SK-N-SH treated with all-trans-retinoic acid at 6 μM for 48 hours (cell line): ENCODE measurements at regions not wholly inside any gene's neighbourhood (a gene's known extent, or its start where the extent isn't known, plus 50 kb on each side); places are given as distances from the start of the nearest gene placed in this dataset.

ENCODE experiments used
- ATAC-seq: fragments of 200-7000 bp; cut with Tn5 transposase; 3 replicates; pipeline ENCODE4 v1.9.1; 2020; ENCODE audit warnings: mild to moderate bottlenecking, moderate library complexity
- BACH2 ChIP-seq: fragments of 250-450 bp; sonication (Bioruptor Pico); IDR thresholded peaks from 2 replicates; pipeline ENCODE4 v1.9.0; 2021; ENCODE audit warnings: mild to moderate bottlenecking, borderline replicate concordance
- CREB5 ChIP-seq: fragments of 250-450 bp; sonication (Bioruptor Pico); IDR thresholded peaks from 2 replicates; pipeline ENCODE4 v1.5.1; 2020; ENCODE audit warnings: low read depth, mild to moderate bottlenecking, moderate library complexity
- CSDC2 ChIP-seq: fragments of 250-450 bp; sonication (Bioruptor Pico); IDR thresholded peaks from 2 replicates; pipeline ENCODE4 v1.5.0; 2020; ENCODE audit warnings: mild to moderate bottlenecking, moderate library complexity
- CSRNP3 ChIP-seq: fragments of 250-450 bp; sonication (Bioruptor Pico); IDR thresholded peaks from 2 replicates; pipeline ENCODE4 v1.5.1; 2021; ENCODE audit warnings: mild to moderate bottlenecking, moderate library complexity
- ESRRG ChIP-seq: fragments of 250-450 bp; sonication (Bioruptor Pico); IDR thresholded peaks from 2 replicates; pipeline ENCODE4 v1.6.1; 2021; ENCODE audit warnings: mild to moderate bottlenecking
- GLIS3 ChIP-seq: fragments of 250-450 bp; sonication (Bioruptor Pico); IDR thresholded peaks from 2 replicates; pipeline ENCODE4 v1.5.0; 2020; ENCODE audit warnings: mild to moderate bottlenecking, moderate library complexity
- ISL1 ChIP-seq: fragments of 250-450 bp; sonication (Bioruptor Pico); IDR thresholded peaks from 2 replicates; pipeline ENCODE4 v2.1.2; 2022; ENCODE audit warnings: mild to moderate bottlenecking, moderate library complexity
- PATZ1 ChIP-seq: fragments of 250-450 bp; sonication (Bioruptor Pico); IDR thresholded peaks from 2 replicates; pipeline ENCODE4 v1.8.0; 2020; ENCODE audit warnings: mild to moderate bottlenecking, moderate library complexity, borderline replicate concordance
- POU6F1 ChIP-seq: fragments of 250-450 bp; sonication (Bioruptor Pico); IDR thresholded peaks from 2 replicates; pipeline ENCODE4 v1.8.0; 2021; ENCODE audit warnings: low read depth, mild to moderate bottlenecking, moderate library complexity, borderline replicate concordance
- PPARA ChIP-seq: fragments of 250-450 bp; sonication (Bioruptor Pico); IDR thresholded peaks from 2 replicates; pipeline ENCODE4 v1.5.0; 2020; ENCODE audit warnings: mild to moderate bottlenecking, borderline replicate concordance
- RARB ChIP-seq: fragments of 250-450 bp; sonication (Bioruptor Pico); IDR thresholded peaks from 2 replicates; pipeline ENCODE4 v1.8.0; 2021; ENCODE audit warnings: mild to moderate bottlenecking, moderate library complexity
- SNAI2 ChIP-seq: fragments of 250-450 bp; sonication (Bioruptor Pico); IDR thresholded peaks from 2 replicates; pipeline ENCODE4 v1.5.0; 2020; ENCODE audit warnings: mild to moderate bottlenecking, moderate library complexity
- TCF4 ChIP-seq: fragments of 250-450 bp; sonication (Bioruptor Pico); IDR thresholded peaks from 2 replicates; pipeline ENCODE4 v1.8.0; 2021; ENCODE audit warnings: mild to moderate bottlenecking, moderate library complexity, borderline replicate concordance
- TOX ChIP-seq: fragments of 250-450 bp; sonication (Bioruptor Pico); IDR thresholded peaks from 2 replicates; pipeline ENCODE4 v1.8.0; 2021; ENCODE audit warnings: mild to moderate bottlenecking, moderate library complexity, borderline replicate concordance
- TSHZ2 ChIP-seq: fragments of 250-450 bp; sonication (Bioruptor Pico); IDR thresholded peaks from 2 replicates; pipeline ENCODE4 v1.5.0; 2020; ENCODE audit warnings: mild to moderate bottlenecking, moderate library complexity
- ZC3H10 ChIP-seq: fragments of 250-450 bp; sonication (Bioruptor Pico); IDR thresholded peaks from 2 replicates; pipeline ENCODE4 v1.5.1; 2021; ENCODE audit warnings: mild to moderate bottlenecking, moderate library complexity
- ZFP30 ChIP-seq: fragments of 450-650 bp; formaldehyde crosslinking; IDR thresholded peaks from 2 replicates; pipeline ENCODE4 v1.5.0; 2022; ENCODE audit warnings: mild to moderate bottlenecking, moderate library complexity
- ZNF565 ChIP-seq: fragments of 450-650 bp; formaldehyde crosslinking; conservative IDR thresholded peaks from 2 replicates; pipeline ENCODE4 v1.5.0; 2020; ENCODE audit warnings: low read depth, mild to moderate bottlenecking, moderate library complexity
- ZNF70 ChIP-seq: fragments of 450-650 bp; formaldehyde crosslinking; IDR thresholded peaks from 2 replicates; pipeline ENCODE4 v1.5.0; 2020; ENCODE audit warnings: mild to moderate bottlenecking, moderate library complexity
- ZNF8 ChIP-seq: fragments of 450-650 bp; formaldehyde crosslinking; IDR thresholded peaks from 2 replicates; pipeline ENCODE4 v1.5.0; 2020; ENCODE audit warnings: mild to moderate bottlenecking, moderate library complexity

- no peak for TF ChIP-seq ZNF8 (CRISPR knock-in tag)
- no peak for TF ChIP-seq TCF4 (CRISPR knock-in tag)
- TF ChIP-seq ISL1 (CRISPR knock-in tag), result no peak
These were observed 121.3 kb upstream of the JADE1 start (continued) for GRCh38 chr4:128688033-128688721.

- TF ChIP-seq ZFP30 (CRISPR knock-in tag), result no peak
- no peak for TF ChIP-seq SNAI2 (CRISPR knock-in tag)
- no peak for TF ChIP-seq TOX
- TF ChIP-seq ZNF8 (CRISPR knock-in tag), result no peak
- no peak for TF ChIP-seq RARB (CRISPR knock-in tag)
- TF ChIP-seq CSDC2 (CRISPR knock-in tag), result no peak
- no peak for TF ChIP-seq ZNF565 (CRISPR knock-in tag)
- no peak for TF ChIP-seq PATZ1 (CRISPR knock-in tag)
- TF ChIP-seq ZNF70 (CRISPR knock-in tag), result no peak
- TF ChIP-seq BACH2 (CRISPR knock-in tag), result no peak
- no peak for TF ChIP-seq ZC3H10 (CRISPR knock-in tag)
- no peak for TF ChIP-seq GLIS3 (CRISPR knock-in tag)
- TF ChIP-seq TCF4 (CRISPR knock-in tag), result no peak
- TF ChIP-seq ISL1 (CRISPR knock-in tag), result no peak
- TF ChIP-seq TSHZ2 (CRISPR knock-in tag), result no peak
- no peak for TF ChIP-seq PPARA (CRISPR knock-in tag)
- no peak for TF ChIP-seq CREB5 (CRISPR knock-in tag)
- TF ChIP-seq CSRNP3 (CRISPR knock-in tag), result no peak
- TF ChIP-seq POU6F1, result no peak
- no peak for TF ChIP-seq ESRRG (CRISPR knock-in tag)
- ATAC-seq, result no peak
These were observed 122.7 kb upstream of the JADE1 start for GRCh38 chr4:128686810-128687209.

- TF ChIP-seq CSRNP3 (CRISPR knock-in tag), result no peak
- 0 out of 2 replicates have a peak, but pooled peaks have one; percentile 34 for TF ChIP-seq CSDC2 (CRISPR knock-in tag)
- ATAC-seq, result no peak
These were observed 123.5 kb upstream of the JADE1 start for GRCh38 chr4:128686032-128686465.
